GM10266 (cell line): ENCODE measurements at regions not wholly inside any gene's neighbourhood (a gene's known extent, or its start where the extent isn't known, plus 50 kb on each side); places are given as distances from the start of the nearest gene placed in this dataset.

ENCODE experiments used
- DNase-seq: peaks from one replicate; pipeline ENCODE4 v3.0.0; 2012; ENCODE audit errors: extremely low spot score
- CTCF ChIP-seq: IDR thresholded peaks from 2 replicates; pipeline ENCODE4 v1.5.1; 2012; ENCODE audit warnings: mild to moderate bottlenecking, low read depth; ENCODE audit not compliant: control insufficient read depth, insufficient read depth; ENCODE audit errors: missing control alignments

GRCh38 chr11:128338811-128339210 lies 248.5 kb downstream of the ETS1 start:
- TF ChIP-seq CTCF: no peak
- no peak for DNase-seq

GRCh38 chr11:128336203-128336602 lies 251.2 kb downstream of the ETS1 start:
- no peak for DNase-seq
- TF ChIP-seq CTCF: no peak

GRCh38 chr11:128335729-128336128 lies 251.6 kb downstream of the ETS1 start:
- DNase-seq: no peak
- no peak for TF ChIP-seq CTCF

- TF ChIP-seq CTCF: no peak
- no peak for DNase-seq
These were observed 252.9 kb downstream of the ETS1 start for GRCh38 chr11:128334311-128335044.

- DNase-seq: no peak
- no peak for TF ChIP-seq CTCF
These were observed 256.0 kb downstream of the ETS1 start for GRCh38 chr11:128331317-128331716.

- no peak for DNase-seq
- TF ChIP-seq CTCF: no peak
These were observed 257.2 kb downstream of the ETS1 start for GRCh38 chr11:128330203-128330602.

- TF ChIP-seq CTCF: no peak
- DNase-seq: no peak
These were observed 258.3 kb downstream of the ETS1 start for GRCh38 chr11:128328955-128329551.
